Mesothelial cell of epicardium (in vitro differentiated cells): ENCODE measurements at regions not wholly inside any gene's neighbourhood (a gene's known extent, or its start where the extent isn't known, plus 50 kb on each side); places are given as distances from the start of the nearest gene placed in this dataset.

Source experiments
- DNase-seq, 2 experiments: peaks; one replicate each; pipeline ENCODE4 v3.0.0; 2021; ENCODE audit warnings: low spot score in 2 of 2; ENCODE audit not compliant: unreplicated experiment in 2 of 2
- H3K27ac Mint-ChIP-seq: 2 replicates; pipeline ENCODE4 v1.8.0; 2021; ENCODE audit warnings: mixed read lengths
- H3K27me3 Mint-ChIP-seq: 2 replicates; pipeline ENCODE4 v1.8.0; 2021; ENCODE audit warnings: low read depth, mixed read lengths
- H3K36me3 Mint-ChIP-seq: 2 replicates; pipeline ENCODE4 v1.8.0; 2021; ENCODE audit warnings: mixed read lengths
- H3K4me1 Mint-ChIP-seq: 2 replicates; pipeline ENCODE4 v1.8.0; 2021; ENCODE audit warnings: mixed read lengths
- H3K4me3 Mint-ChIP-seq: 2 replicates; pipeline ENCODE4 v1.8.0; 2021; ENCODE audit warnings: mild to moderate bottlenecking, moderate library complexity, mixed read lengths
- H3K9me3 Mint-ChIP-seq: 2 replicates; pipeline ENCODE4 v1.8.0; 2021; ENCODE audit warnings: mixed read lengths
- TF ChIP-seq, protein P1 (sequence below): fragments of 200-600 bp; sonication (generic); IDR thresholded peaks from one replicate; pipeline ENCODE4 v1.5.0; 2021; ENCODE audit warnings: antibody characterized with exemption; ENCODE audit not compliant: unreplicated experiment

- Mint-ChIP-seq H3K36me3 (no peaks in the 10 kb centered on the region), H3K4me3 (no peak overlapping the region), H3K27ac (no peak overlapping the region), H3K9me3 (no peaks in the 10 kb centered on the region), H3K27me3 (peaks cover 39% of the 10 kb centered on the region), H3K4me1 (peaks cover 6% of the 10 kb centered on the region)
- no peak for DNase-seq
- TF ChIP-seq, protein P1, sequence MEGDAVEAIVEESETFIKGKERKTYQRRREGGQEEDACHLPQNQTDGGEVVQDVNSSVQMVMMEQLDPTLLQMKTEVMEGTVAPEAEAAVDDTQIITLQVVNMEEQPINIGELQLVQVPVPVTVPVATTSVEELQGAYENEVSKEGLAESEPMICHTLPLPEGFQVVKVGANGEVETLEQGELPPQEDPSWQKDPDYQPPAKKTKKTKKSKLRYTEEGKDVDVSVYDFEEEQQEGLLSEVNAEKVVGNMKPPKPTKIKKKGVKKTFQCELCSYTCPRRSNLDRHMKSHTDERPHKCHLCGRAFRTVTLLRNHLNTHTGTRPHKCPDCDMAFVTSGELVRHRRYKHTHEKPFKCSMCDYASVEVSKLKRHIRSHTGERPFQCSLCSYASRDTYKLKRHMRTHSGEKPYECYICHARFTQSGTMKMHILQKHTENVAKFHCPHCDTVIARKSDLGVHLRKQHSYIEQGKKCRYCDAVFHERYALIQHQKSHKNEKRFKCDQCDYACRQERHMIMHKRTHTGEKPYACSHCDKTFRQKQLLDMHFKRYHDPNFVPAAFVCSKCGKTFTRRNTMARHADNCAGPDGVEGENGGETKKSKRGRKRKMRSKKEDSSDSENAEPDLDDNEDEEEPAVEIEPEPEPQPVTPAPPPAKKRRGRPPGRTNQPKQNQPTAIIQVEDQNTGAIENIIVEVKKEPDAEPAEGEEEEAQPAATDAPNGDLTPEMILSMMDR: no peak
These were observed 121.3 kb downstream of the RPLP1 start for GRCh38 chr15:69573815-69574475.

GRCh38 chr15:69574506-69574905, 121.9 kb downstream of the RPLP1 start:
- DNase-seq: no peak
- Mint-ChIP-seq H3K9me3 (no peaks in the 10 kb centered on the region), H3K27ac (no peak overlapping the region), H3K36me3 (no peaks in the 10 kb centered on the region), H3K4me3 (no peak overlapping the region), H3K27me3 (peaks cover 43% of the 10 kb centered on the region), H3K4me1 (peaks cover 6% of the 10 kb centered on the region)
- TF ChIP-seq, protein P1: no peak

DNA sequence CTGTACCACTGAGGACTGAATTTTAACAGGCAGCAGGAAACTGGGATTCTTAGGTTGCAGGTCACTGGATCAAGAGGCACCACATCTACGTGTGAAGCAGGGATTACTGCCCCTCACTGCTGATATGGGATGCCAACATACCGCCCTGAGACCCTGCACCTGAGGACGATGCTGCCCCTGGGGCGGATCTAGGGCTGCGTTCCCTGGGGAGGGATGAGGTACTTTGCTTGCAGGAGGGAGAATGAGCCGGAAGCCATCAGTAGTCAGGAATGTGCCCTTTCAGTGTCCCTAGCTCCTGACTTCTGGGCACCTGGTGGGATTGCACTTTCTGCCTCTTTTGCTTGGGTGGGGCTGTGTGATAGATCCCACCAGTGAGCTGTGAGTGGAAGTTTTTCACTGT, 122.8 kb downstream of the RPLP1 start:
- Mint-ChIP-seq H3K36me3 (no peaks in the 10 kb centered on the region), H3K4me1 (peaks cover 6% of the 10 kb centered on the region), H3K27me3 (peaks cover 51% of the 10 kb centered on the region), H3K9me3 (no peaks in the 10 kb centered on the region), H3K27ac (no peak overlapping the region), H3K4me3 (no peak overlapping the region)
- no peak for DNase-seq
- TF ChIP-seq, protein P1: no peak

DNA sequence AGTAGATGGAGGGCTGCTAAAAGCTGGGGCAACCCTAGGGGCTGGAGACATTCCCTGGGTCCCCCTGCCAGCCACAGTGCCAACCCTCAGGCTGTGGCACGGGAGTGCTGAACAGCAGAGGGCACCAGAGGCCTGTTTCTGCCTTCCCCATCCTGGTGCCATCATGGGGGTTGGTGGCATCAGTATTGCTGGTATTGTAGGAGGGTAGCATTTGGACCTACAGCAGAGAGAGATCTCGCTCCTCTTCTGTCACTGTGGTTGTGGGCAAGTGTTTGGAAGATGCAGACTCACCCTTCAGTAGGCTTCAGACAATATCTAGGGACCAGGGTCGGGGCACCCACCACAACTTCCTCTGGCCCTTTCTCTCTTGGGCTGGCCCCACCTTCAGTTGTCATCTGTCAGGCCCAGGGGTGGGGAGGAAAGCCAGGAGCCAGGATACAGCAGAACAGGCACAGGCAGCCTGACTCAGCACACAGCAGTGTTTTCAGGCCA, 123.5 kb downstream of the RPLP1 start:
- H3K27ac Mint-ChIP-seq: no peak overlapping the region
- H3K4me1 Mint-ChIP-seq: peaks cover 6% of the 10 kb centered on the region
- DNase-seq: no peak
- TF ChIP-seq, protein P1: no peak
- H3K36me3 Mint-ChIP-seq: no peaks in the 10 kb centered on the region
- H3K4me3 Mint-ChIP-seq: no peak overlapping the region
- H3K27me3 Mint-ChIP-seq: peaks cover 56% of the 10 kb centered on the region
- no peaks in the 10 kb centered on the region for H3K9me3 Mint-ChIP-seq

GRCh38 chr15:69576948-69577351, 124.3 kb downstream of the RPLP1 start:
- Mint-ChIP-seq H3K36me3 (no peaks in the 10 kb centered on the region), H3K9me3 (no peaks in the 10 kb centered on the region), H3K27ac (no peak overlapping the region), H3K4me1 (peaks cover 6% of the 10 kb centered on the region), H3K4me3 (no peak overlapping the region), H3K27me3 (peaks cover 59% of the 10 kb centered on the region)
- DNase-seq: no peak
- TF ChIP-seq, protein P1: no peak
